Erythroblast (primary cell): ENCODE measurements at regions not wholly inside any gene's neighbourhood (a gene's known extent, or its start where the extent isn't known, plus 50 kb on each side); places are given as distances from the start of the nearest gene placed in this dataset.
"Not testable (repeated sequence)": the region's sequence is repeated elsewhere in the genome, so short reads cannot be mapped to it uniquely, and the experiment has no call there.

Experiments
- GATA1 ChIP-seq: IDR thresholded peaks from 2 replicates; pipeline ENCODE4 v1.6.1; 2011; ENCODE audit warnings: low read depth, mild to moderate bottlenecking, control low read depth, low read length, moderate library complexity
- POLR2A ChIP-seq: IDR thresholded peaks from 2 replicates; pipeline ENCODE4 v1.6.1; 2011; ENCODE audit warnings: mild to moderate bottlenecking, low read length

GRCh38 chr20:53762423-53762798 is 168.8 kb upstream of the ZNF217 start:
- not testable (repeated sequence) for TF ChIP-seq POLR2A, GATA1
